Thyroid gland (tissue), 4 donors: ENCODE measurements at regions not wholly inside any gene's neighbourhood (a gene's known extent, or its start where the extent isn't known, plus 50 kb on each side); places are given as distances from the start of the nearest gene placed in this dataset.
"Not testable (repeated sequence)": the region's sequence is repeated elsewhere in the genome, so short reads cannot be mapped to it uniquely, and the experiment has no call there.

Source experiments
- POLR2A ChIP-seq, 2 donors: fragments of 450-650 bp; IDR thresholded peaks; one replicate each; pipeline ENCODE4 v1.6.1; 2017; ENCODE audit warnings: antibody characterized with exemption in 2 of 2, mild to moderate bottlenecking in 2 of 2, moderate library complexity in 1 of 2
- TF ChIP-seq, protein P1 (sequence below), 6 experiments: fragments of 200-600 bp in 3 of 6; fragments of 450-650 bp in 3 of 6; sonication (generic) in 3 of 6; IDR thresholded peaks; one replicate each; pipeline ENCODE4 v1.5.1; 2016 to 2019; ENCODE audit warnings: antibody characterized with exemption in 6 of 6, mild to moderate bottlenecking in 2 of 6, inconsistent platforms in 1 of 6, moderate library complexity in 1 of 6

DNA sequence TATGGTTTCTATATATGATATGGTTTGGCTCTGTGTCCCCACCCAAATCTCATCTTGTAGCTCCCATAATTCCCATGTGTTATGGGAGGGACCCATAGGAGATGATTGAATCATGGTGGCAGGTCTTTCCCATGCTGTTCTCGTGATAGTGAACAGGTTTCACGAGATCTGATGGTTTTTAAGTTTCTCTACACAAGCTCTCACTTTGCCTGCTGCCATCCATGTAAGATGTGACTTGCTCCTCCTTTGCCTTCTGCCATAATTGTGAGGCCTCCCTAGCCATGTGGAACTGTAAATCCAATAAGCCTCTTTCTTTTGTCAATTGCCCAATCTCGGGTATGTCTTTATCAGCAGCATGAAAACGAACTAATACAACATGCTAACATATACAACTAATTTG, 252.2 kb upstream of the NRIP1 start:
- TF ChIP-seq, protein P1, sequence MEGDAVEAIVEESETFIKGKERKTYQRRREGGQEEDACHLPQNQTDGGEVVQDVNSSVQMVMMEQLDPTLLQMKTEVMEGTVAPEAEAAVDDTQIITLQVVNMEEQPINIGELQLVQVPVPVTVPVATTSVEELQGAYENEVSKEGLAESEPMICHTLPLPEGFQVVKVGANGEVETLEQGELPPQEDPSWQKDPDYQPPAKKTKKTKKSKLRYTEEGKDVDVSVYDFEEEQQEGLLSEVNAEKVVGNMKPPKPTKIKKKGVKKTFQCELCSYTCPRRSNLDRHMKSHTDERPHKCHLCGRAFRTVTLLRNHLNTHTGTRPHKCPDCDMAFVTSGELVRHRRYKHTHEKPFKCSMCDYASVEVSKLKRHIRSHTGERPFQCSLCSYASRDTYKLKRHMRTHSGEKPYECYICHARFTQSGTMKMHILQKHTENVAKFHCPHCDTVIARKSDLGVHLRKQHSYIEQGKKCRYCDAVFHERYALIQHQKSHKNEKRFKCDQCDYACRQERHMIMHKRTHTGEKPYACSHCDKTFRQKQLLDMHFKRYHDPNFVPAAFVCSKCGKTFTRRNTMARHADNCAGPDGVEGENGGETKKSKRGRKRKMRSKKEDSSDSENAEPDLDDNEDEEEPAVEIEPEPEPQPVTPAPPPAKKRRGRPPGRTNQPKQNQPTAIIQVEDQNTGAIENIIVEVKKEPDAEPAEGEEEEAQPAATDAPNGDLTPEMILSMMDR (IDR thresholded peaks at IDR 0.05), result not testable (repeated sequence)
- TF ChIP-seq POLR2A (IDR thresholded peaks at IDR 0.05), result not testable (repeated sequence)
